22Rv1 (cell line): ENCODE measurements at regions not wholly inside any gene's neighbourhood (a gene's known extent, or its start where the extent isn't known, plus 50 kb on each side); places are given as distances from the start of the nearest gene placed in this dataset.

ENCODE experiments used
- H3K27ac ChIP-seq: fragments of 450-650 bp; 2 replicates; pipeline ENCODE4 v1.5.1; 2017
- ZFX ChIP-seq: fragments of 450-650 bp; IDR thresholded peaks from 2 replicates; pipeline ENCODE4 v1.6.1; 2017; ENCODE audit warnings: antibody characterized with exemption, borderline replicate concordance
- TF ChIP-seq, protein P1 (sequence below): fragments of 450-650 bp; IDR thresholded peaks from 2 replicates; pipeline ENCODE4 v1.5.1; 2017; ENCODE audit warnings: mild to moderate bottlenecking

DNA sequence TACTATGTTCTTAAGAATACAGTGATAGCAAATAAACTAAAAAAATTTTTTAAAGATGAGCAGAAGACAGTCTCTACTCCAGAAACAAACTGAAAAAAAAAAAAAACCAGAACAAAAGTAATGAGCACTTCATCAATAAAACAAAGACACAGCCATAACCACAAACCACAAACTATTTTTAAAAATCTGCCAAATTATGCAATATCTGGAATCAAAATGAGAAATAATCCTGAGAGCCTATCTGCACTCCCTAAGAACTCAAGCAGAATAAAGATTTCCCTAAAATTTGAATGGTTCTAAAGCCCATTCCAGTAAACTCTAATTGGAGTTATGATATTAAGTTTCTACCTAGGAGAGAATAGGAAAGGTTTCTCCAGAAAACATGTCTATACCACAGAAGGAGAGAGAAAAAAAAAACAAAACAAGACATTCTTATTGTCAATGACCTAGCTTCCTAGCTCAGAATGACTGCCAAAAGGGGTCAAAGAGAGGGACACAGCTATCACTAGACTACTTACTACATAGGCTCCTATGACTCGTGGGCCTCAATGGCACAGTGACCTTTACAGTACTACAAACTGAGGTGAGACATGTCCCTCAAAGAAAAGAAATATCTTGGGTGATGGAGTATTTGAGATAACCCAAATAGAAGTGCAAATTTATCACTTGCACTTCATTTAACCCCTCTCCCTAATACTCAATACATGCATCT, 262.8 kb downstream of the ZEB2 start:
- H3K27ac ChIP-seq = no peak overlapping the region
- no peak for TF ChIP-seq ZFX
- TF ChIP-seq, protein P1, sequence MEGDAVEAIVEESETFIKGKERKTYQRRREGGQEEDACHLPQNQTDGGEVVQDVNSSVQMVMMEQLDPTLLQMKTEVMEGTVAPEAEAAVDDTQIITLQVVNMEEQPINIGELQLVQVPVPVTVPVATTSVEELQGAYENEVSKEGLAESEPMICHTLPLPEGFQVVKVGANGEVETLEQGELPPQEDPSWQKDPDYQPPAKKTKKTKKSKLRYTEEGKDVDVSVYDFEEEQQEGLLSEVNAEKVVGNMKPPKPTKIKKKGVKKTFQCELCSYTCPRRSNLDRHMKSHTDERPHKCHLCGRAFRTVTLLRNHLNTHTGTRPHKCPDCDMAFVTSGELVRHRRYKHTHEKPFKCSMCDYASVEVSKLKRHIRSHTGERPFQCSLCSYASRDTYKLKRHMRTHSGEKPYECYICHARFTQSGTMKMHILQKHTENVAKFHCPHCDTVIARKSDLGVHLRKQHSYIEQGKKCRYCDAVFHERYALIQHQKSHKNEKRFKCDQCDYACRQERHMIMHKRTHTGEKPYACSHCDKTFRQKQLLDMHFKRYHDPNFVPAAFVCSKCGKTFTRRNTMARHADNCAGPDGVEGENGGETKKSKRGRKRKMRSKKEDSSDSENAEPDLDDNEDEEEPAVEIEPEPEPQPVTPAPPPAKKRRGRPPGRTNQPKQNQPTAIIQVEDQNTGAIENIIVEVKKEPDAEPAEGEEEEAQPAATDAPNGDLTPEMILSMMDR = no peak

DNA sequence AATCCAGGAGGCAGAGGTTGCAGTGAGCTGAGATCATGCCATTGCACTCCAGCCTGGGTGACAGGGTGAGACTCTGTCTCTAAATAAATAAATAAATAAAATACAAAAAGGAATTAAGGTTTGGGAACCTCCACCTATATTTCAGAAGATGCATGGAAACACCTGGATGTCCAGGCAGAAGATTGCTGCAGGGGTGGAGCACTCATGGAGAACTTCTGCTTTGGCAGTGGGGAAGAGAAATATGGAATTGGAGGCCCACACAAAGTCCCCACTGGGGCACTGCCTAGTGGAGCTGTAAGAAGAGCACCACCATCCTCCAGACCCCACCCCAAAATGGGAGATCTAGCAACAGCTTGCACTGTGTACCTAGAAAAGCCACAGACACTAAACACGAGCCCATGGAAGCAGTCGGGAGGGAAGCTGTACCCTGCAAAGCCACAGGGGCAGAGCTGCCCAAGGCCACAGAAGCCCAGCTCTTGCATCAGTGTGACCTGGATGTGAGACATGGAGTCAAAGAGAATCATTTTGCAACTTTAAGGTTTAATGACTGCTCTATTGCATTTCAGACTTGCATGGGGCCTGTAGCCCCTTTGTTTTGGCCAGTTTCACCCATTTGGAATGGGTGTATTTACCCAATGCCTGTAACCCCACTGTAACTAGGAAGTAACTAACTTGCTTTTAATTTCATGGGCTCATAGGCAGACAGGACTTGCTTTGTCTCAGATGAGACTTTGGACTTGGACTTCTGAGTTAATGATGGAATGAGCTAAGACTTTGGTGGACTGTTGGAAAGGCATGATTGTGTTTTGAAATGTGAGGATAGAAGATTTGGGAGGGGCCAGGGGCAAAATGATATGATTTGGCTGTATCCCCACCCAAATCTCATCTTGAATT, 265.3 kb downstream of the ZEB2 start:
- TF ChIP-seq ZFX = no peak
- TF ChIP-seq, protein P1 = no peak
- no peak overlapping the region for H3K27ac ChIP-seq

DNA sequence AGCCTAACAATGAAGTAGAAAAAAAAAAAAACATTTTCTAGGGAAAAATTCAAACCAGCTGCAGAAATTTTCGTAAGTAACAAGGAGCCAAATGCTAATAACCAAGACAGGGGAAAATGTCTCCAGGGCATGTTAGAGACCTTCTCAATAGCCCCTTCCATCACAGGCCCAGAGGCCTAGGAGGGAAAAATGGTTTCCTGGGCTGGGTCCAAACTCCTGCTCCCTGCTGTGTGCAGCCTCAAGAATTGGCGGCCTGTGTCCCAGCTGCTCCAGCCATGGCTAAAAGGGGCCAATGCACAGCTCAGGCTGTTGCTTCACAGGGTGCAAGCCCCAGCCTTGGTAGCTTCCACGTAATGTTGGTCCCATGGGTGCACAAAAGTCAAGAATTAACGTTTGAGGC, 266.2 kb downstream of the ZEB2 start:
- TF ChIP-seq ZFX = no peak
- H3K27ac ChIP-seq = no peak overlapping the region

DNA sequence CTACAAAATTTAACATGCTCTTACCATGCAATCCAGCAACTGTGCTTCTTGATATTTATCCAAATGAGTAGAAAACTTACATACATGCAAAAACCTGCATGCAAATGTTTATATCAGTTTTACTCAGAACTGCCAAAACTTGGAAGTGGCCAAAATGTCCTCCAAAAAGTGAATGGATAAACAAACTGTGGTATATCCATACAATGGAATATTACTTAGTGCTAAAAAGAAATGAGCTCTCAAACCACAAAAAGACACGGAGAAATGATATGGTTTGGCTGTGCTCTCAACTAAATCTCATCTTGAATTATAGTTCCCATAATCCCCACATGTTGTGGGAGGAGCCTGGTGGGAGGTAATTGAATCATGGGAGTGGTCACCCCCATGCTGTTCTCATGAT, 267.2 kb downstream of the ZEB2 start:
- no peak overlapping the region for H3K27ac ChIP-seq
- no peak for TF ChIP-seq ZFX
- TF ChIP-seq, protein P1 = no peak

DNA sequence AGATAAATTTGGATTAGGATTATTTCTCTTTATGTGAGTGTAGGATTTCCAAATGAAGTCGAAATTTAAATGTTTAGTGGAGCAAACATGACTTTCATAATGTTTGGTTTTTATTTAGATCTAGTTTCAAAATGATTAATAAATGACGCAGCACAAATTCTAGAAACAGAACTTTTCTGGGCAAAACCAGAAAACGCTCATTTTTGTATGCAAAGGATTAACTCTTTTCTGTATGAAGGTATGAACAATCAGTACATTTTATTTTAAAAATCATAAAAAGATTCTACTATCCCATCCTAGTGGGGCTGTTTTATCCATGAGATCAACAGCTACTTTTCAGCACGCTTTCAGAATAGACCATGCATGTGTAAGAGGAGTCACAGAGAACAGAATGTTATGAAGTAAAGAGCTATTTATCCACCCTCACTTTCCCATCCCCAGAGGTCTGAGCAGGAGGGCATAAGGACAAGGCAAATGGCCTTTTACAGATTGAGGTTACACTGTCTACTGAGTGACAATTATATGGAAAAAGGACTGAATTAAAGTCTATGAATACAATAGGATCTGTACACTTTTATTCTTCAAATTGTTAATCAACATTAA, 270.8 kb downstream of the ZEB2 start:
- TF ChIP-seq, protein P1 = no peak
- no peak for TF ChIP-seq ZFX

DNA sequence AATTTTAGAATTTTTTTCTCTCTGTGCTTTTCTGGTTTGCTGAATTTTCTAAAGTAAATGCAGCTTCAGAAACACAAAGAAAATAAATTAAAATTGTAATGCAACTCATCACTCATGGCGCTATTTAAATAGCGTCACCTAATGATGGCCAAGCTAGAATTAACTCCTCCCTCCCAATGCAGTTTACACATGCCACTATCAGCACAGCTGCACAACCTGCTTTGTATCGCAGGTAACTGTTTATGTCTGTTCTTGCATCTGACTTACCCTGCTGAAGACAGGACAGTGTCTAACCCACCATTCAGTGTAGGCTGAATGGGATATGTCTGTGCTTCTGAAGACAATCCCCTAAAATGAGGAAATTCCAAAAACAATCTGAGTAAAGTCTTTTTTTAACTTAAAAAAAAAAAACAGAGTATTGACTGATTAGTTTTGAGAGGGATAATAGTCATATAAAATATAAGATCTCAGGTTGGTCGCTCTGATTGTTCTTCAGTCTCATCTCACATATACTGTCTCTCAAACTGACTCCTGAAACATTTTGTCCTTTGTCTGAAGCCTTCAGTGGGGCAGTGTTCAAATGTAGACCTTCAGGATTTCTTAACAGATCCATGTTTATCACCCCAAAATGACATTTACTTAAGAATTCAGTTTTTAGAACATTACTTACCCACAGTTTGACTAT, 271.4 kb downstream of the ZEB2 start:
- no peak overlapping the region for H3K27ac ChIP-seq
- no peak for TF ChIP-seq ZFX
- TF ChIP-seq, protein P1 = no peak

More for the DNA sequence above, 270.8 kb downstream of the ZEB2 start:
- H3K27ac ChIP-seq = no peak overlapping the region

DNA sequence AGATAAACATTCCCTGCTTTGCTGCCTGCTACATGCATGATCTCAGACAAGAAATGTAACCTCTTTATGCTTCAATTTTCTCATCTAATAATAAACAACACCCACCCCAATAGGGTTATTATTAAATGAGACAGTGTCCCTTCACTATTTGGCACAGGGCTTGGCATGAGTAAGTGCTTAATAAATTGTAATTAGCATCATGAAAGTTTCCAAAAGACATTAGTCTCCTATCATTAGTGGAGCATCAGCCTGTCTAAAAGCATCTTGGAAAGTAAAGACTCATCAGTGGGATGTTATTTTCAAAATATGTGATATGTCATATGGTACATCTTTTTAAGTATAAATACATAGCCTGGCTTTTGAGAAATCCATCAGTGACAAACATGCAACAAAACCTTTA, 275.0 kb downstream of the ZEB2 start:
- no peak for TF ChIP-seq ZFX
- TF ChIP-seq, protein P1 = no peak
- H3K27ac ChIP-seq = no peak overlapping the region
